Fibroblast of lung (primary cell): ENCODE measurements at regions not wholly inside any gene's neighbourhood (a gene's known extent, or its start where the extent isn't known, plus 50 kb on each side); places are given as distances from the start of the nearest gene placed in this dataset.

ENCODE experiments used
- DNase-seq, 2 donors: peaks; one replicate each; pipeline versions ENCODE4 v3.0.0 to v3.0.0-alpha.2; 2010; ENCODE audit warnings: low read depth in 2 of 2
- H2AFZ ChIP-seq: 2 replicates; pipeline ENCODE4 v1.5.1; 2012; ENCODE audit warnings: low read length, control low read depth, inconsistent platforms
- H3K27ac ChIP-seq: 2 replicates; pipeline ENCODE4 v1.5.1; 2011; ENCODE audit warnings: low read length, control low read depth; ENCODE audit not compliant: insufficient read depth
- H3K27me3 ChIP-seq: 2 replicates; pipeline ENCODE4 v1.5.1; 2011; ENCODE audit warnings: mild to moderate bottlenecking, low read length; ENCODE audit not compliant: control insufficient read depth, insufficient read depth
- H3K36me3 ChIP-seq: 2 replicates; pipeline ENCODE4 v1.5.1; 2011; ENCODE audit warnings: low read length; ENCODE audit not compliant: control insufficient read depth, insufficient read depth
- H3K4me1 ChIP-seq: 2 replicates; pipeline ENCODE4 v1.5.1; 2011; ENCODE audit warnings: low read length; ENCODE audit not compliant: control insufficient read depth, insufficient read depth; ENCODE audit errors: extremely low read depth
- H3K4me2 ChIP-seq: 2 replicates; pipeline ENCODE4 v1.5.1; 2011; ENCODE audit warnings: low read length, control low read depth; ENCODE audit not compliant: insufficient read depth; ENCODE audit errors: extremely low read depth
- H3K4me3 ChIP-seq, 4 experiments: fragments of 200-600 bp in 1 of 4; sonication (generic) in 1 of 4; replicated peaks in 1 of 4; 2 replicates each; pipeline ENCODE4 v1.5.1; 2011 to 2016; ENCODE audit warnings: low read length in 4 of 4, low read depth in 3 of 4, mild to moderate bottlenecking in 3 of 4, control low read depth in 2 of 4, inconsistent platforms in 1 of 4, mixed read lengths in 1 of 4; ENCODE audit not compliant: insufficient read depth in 1 of 4; ENCODE audit errors: control extremely low read depth in 1 of 4
- H3K79me2 ChIP-seq: 2 replicates; pipeline ENCODE4 v1.5.1; 2012; ENCODE audit warnings: mild to moderate bottlenecking, low read length, inconsistent platforms; ENCODE audit not compliant: control insufficient read depth, insufficient read depth
- H3K9ac ChIP-seq: 2 replicates; pipeline ENCODE4 v1.5.1; 2011; ENCODE audit warnings: mild to moderate bottlenecking, low read length, control low read depth; ENCODE audit not compliant: insufficient read depth
- H3K9me3 ChIP-seq: 2 replicates; pipeline ENCODE4 v1.5.1; 2012; ENCODE audit warnings: low read depth, low read length; ENCODE audit not compliant: control insufficient read depth, insufficient read depth
- H4K20me1 ChIP-seq: 2 replicates; pipeline ENCODE4 v1.5.1; 2011; ENCODE audit warnings: low read length; ENCODE audit not compliant: control insufficient read depth, insufficient read depth; ENCODE audit errors: extremely low read depth
- CTCF ChIP-seq, 2 donors: IDR thresholded peaks in 1 of 2; conservative IDR thresholded peaks in 1 of 2; 1 replicate in 1 of 2; 2 replicates in 1 of 2; pipeline ENCODE4 v1.5.1; 2011 to 2012; ENCODE audit warnings: low read length in 2 of 2, control low read depth in 1 of 2, inconsistent platforms in 1 of 2, low read depth in 1 of 2, mild to moderate bottlenecking in 1 of 2
- EZH2 ChIP-seq: IDR thresholded peaks from 2 replicates; pipeline ENCODE4 v1.5.1; 2012; ENCODE audit warnings: low read length, control low read depth, mild to moderate bottlenecking; ENCODE audit errors: missing control alignments

GRCh38 chr13:64746845-64747244 is 2483.3 kb downstream of the PCDH9 start:
- no peaks in the 10 kb centered on the region for H4K20me1 ChIP-seq
- H3K4me2 ChIP-seq = no peak overlapping the region
- TF ChIP-seq EZH2 (no peak), CTCF (conservative IDR thresholded peaks at IDR 0.05 in 1 of 2, IDR thresholded peaks at IDR 0.05 in 1 of 2; ENCODE audit: low read depth in 1 of 2, low read length in 2 of 2) (no peak)
- H3K9ac ChIP-seq = no peak overlapping the region
- no peak overlapping the region for H3K27ac ChIP-seq
- H3K36me3 ChIP-seq = no peaks in the 10 kb centered on the region
- H3K79me2 ChIP-seq = no peaks in the 10 kb centered on the region
- no peaks in the 10 kb centered on the region for H3K4me1 ChIP-seq
- no peaks in the 10 kb centered on the region for H3K9me3 ChIP-seq
- no peak overlapping the region for H3K4me3 ChIP-seq
- H2AFZ ChIP-seq = no peak overlapping the region
- no peaks in the 10 kb centered on the region for H3K27me3 ChIP-seq
- DNase-seq = no peak

GRCh38 chr13:64740493-64740892 is 2489.6 kb downstream of the PCDH9 start:
- no peaks in the 10 kb centered on the region for H3K36me3 ChIP-seq
- no peak overlapping the region for H3K4me3 ChIP-seq
- H3K27ac ChIP-seq = no peak overlapping the region
- no peaks in the 10 kb centered on the region for H3K27me3 ChIP-seq
- H2AFZ ChIP-seq = no peak overlapping the region
- no peaks in the 10 kb centered on the region for H3K9me3 ChIP-seq
- H4K20me1 ChIP-seq = no peaks in the 10 kb centered on the region
- DNase-seq = no peak
- H3K9ac ChIP-seq = no peak overlapping the region
- no peaks in the 10 kb centered on the region for H3K79me2 ChIP-seq
- no peak overlapping the region for H3K4me2 ChIP-seq
- TF ChIP-seq CTCF (conservative IDR thresholded peaks at IDR 0.05 in 1 of 2, IDR thresholded peaks at IDR 0.05 in 1 of 2; ENCODE audit: low read depth in 1 of 2, low read length in 2 of 2) (no peak), EZH2 (no peak)
- no peaks in the 10 kb centered on the region for H3K4me1 ChIP-seq

GRCh38 chr13:64725492-64725891 is 2504.6 kb downstream of the PCDH9 start:
- Histone ChIP-seq H3K79me2 (no peaks in the 10 kb centered on the region), H3K27ac (no peak overlapping the region), H3K4me2 (no peak overlapping the region), H3K9me3 (no peaks in the 10 kb centered on the region), H3K27me3 (no peaks in the 10 kb centered on the region), H3K4me3 (no peak overlapping the region), H3K4me1 (no peaks in the 10 kb centered on the region), H3K36me3 (no peaks in the 10 kb centered on the region), H3K9ac (no peak overlapping the region), H2AFZ (no peak overlapping the region), H4K20me1 (no peaks in the 10 kb centered on the region)
- TF ChIP-seq CTCF (conservative IDR thresholded peaks at IDR 0.05 in 1 of 2, IDR thresholded peaks at IDR 0.05 in 1 of 2; ENCODE audit: low read depth in 1 of 2, low read length in 2 of 2) (no peak), EZH2 (no peak)
- no peak for DNase-seq
